ENCODE measurements at regions not wholly inside any gene's neighbourhood (a gene's known extent, or its start where the extent isn't known, plus 50 kb on each side); places are given as distances from the start of the nearest gene placed in this dataset.
"Not testable (repeated sequence)": the region's sequence is repeated elsewhere in the genome, so short reads cannot be mapped to it uniquely, and the experiment has no call there.

- ChIA-PET CTCF (no interaction called here), POLR2A (no interaction called here)
- TF ChIP-seq TARDBP (IDR thresholded peaks at IDR 0.05), result no peak
- TF ChIP-seq, protein P1, sequence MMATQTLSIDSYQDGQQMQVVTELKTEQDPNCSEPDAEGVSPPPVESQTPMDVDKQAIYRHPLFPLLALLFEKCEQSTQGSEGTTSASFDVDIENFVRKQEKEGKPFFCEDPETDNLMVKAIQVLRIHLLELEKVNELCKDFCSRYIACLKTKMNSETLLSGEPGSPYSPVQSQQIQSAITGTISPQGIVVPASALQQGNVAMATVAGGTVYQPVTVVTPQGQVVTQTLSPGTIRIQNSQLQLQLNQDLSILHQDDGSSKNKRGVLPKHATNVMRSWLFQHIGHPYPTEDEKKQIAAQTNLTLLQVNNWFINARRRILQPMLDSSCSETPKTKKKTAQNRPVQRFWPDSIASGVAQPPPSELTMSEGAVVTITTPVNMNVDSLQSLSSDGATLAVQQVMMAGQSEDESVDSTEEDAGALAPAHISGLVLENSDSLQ (IDR thresholded peaks at IDR 0.05), result no peak
- TF ChIP-seq HDGF (IDR thresholded peaks at IDR 0.05; ENCODE audit: borderline replicate concordance), result no peak
- TF ChIP-seq FOXK2 (IDR thresholded peaks at IDR 0.05), result no peak
- TF ChIP-seq SP1 (IDR thresholded peaks at IDR 0.05), result no peak
- no peak for TF ChIP-seq ELF4 (IDR thresholded peaks at IDR 0.05)
- DNase-seq (ENCODE audit: extremely low spot score), result no peak
These were observed 175.8 kb downstream of the TLE3 start for GRCh38 chr15:69921626-69922619.

- TF ChIP-seq CTBP1 (IDR thresholded peaks at IDR 0.05; ENCODE audit: borderline replicate concordance), result no peak
- TF ChIP-seq BHLHE40 (IDR thresholded peaks at IDR 0.05; ENCODE audit: borderline replicate concordance), result no peak
- TF ChIP-seq FOXK2 (IDR thresholded peaks at IDR 0.05), result no peak
- TF ChIP-seq NFRKB (IDR thresholded peaks at IDR 0.05), result no peak
- no peak for TF ChIP-seq LEF1 (IDR thresholded peaks at IDR 0.05; ENCODE audit: borderline replicate concordance)
- TF ChIP-seq, protein P1 (IDR thresholded peaks at IDR 0.05), result no peak
- no peak for DNase-seq (ENCODE audit: extremely low spot score)
- ChIA-PET POLR2A (no interaction called here), CTCF (no interaction called here)
These were observed 173.2 kb downstream of the TLE3 start for GRCh38 chr15:69924531-69924930.

DNA sequence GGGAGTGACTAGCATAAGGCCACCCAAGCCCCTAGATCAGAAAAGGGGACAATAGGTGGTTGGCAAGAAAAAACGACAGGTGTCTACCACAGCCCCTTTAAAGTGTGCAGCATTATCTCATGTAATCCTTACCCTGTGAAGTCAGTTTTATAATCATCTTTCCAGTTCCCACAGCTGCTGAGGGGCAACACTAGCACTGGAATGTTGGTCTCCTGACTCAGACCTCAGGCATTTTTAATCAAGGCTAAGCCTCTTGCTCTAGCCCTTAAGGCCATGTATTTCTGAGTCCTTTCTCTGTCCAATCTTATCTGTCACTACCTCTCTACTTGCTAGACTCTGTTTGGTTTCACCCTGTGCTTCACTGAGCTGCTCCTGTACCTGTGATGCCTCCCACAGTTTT is 171.7 kb downstream of the TLE3 start:
- POLR2A ChIA-PET, result no interaction called here

DNA sequence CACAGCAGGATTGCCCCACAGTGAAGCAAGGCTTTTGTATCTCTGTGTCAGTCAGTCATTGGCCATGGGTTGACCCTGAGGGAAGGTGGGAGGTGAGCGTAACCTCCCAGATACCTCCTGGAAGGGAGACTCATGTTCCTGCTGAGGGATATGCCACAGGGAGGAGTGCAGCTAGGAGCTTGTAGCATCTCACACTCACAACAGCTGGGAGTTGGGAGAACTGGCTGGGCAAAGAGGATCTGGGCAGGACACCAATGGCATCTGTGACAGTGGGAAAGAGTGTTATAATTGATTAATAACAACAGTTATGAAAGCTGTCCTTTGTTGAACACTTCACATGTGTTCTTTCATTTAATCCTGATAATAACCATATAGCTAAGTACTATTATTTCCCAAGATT is 171.0 kb downstream of the TLE3 start:
- POLR2A ChIA-PET, result no interaction called here
- CTCF ChIA-PET, result no interaction called here
- DNase-seq (ENCODE audit: extremely low spot score), result no peak
- TF ChIP-seq FOXA1 (IDR thresholded peaks at IDR 0.05) (no peak), ELF4 (IDR thresholded peaks at IDR 0.05) (no peak)

More for the DNA sequence above, 171.7 kb downstream of the TLE3 start:
- DNase-seq (ENCODE audit: extremely low spot score), result no peak
- CTCF ChIA-PET, result no interaction called here
- no peak for TF ChIP-seq LEF1 (IDR thresholded peaks at IDR 0.05; ENCODE audit: borderline replicate concordance)
- TF ChIP-seq BHLHE40 (IDR thresholded peaks at IDR 0.05; ENCODE audit: borderline replicate concordance), result no peak
- TF ChIP-seq ARNT (IDR thresholded peaks at IDR 0.05), result no peak
- no peak for TF ChIP-seq SUZ12 (IDR thresholded peaks at IDR 0.05)
- no peak for TF ChIP-seq HDGF (IDR thresholded peaks at IDR 0.05; ENCODE audit: borderline replicate concordance)
- no peak for TF ChIP-seq ZNF384 (IDR thresholded peaks at IDR 0.05)
- TF ChIP-seq FOXM1 (IDR thresholded peaks at IDR 0.05; ENCODE audit: borderline replicate concordance), result no peak
- TF ChIP-seq L3MBTL2 (conservative IDR thresholded peaks at IDR 0.05), result no peak
- TF ChIP-seq, protein P1 (IDR thresholded peaks at IDR 0.05), result no peak
- no peak for TF ChIP-seq FOXA1 (IDR thresholded peaks at IDR 0.05)
- TF ChIP-seq SP1 (IDR thresholded peaks at IDR 0.05), result no peak
- TF ChIP-seq FOXK2 (IDR thresholded peaks at IDR 0.05), result no peak
- no peak for TF ChIP-seq CTBP1 (IDR thresholded peaks at IDR 0.05; ENCODE audit: borderline replicate concordance)
- no peak for TF ChIP-seq ELF4 (IDR thresholded peaks at IDR 0.05)
- TF ChIP-seq NFRKB (IDR thresholded peaks at IDR 0.05), result no peak
- no peak for TF ChIP-seq TARDBP (IDR thresholded peaks at IDR 0.05)

GRCh38 chr15:69928890-69929289 is 168.8 kb downstream of the TLE3 start:
- not testable (repeated sequence) for DNase-seq (ENCODE audit: extremely low spot score)

GRCh38 chr15:69929905-69930630 is 167.6 kb downstream of the TLE3 start:
- CTCF ChIA-PET, result no interaction called here
- POLR2A ChIA-PET, result no interaction called here
- TF ChIP-seq CTBP1 (IDR thresholded peaks at IDR 0.05; ENCODE audit: borderline replicate concordance), result no peak
- no peak for TF ChIP-seq TARDBP (IDR thresholded peaks at IDR 0.05)
- no peak for TF ChIP-seq SUZ12 (IDR thresholded peaks at IDR 0.05)
- TF ChIP-seq ZNF384 (IDR thresholded peaks at IDR 0.05), result no peak
- no peak for TF ChIP-seq BHLHE40 (IDR thresholded peaks at IDR 0.05; ENCODE audit: borderline replicate concordance)
- TF ChIP-seq ARNT (IDR thresholded peaks at IDR 0.05), result no peak
- TF ChIP-seq FOXM1 (IDR thresholded peaks at IDR 0.05; ENCODE audit: borderline replicate concordance), result no peak
- TF ChIP-seq SP1 (IDR thresholded peaks at IDR 0.05), result no peak
- TF ChIP-seq FOXA1 (IDR thresholded peaks at IDR 0.05), result no peak
- no peak for TF ChIP-seq HDGF (IDR thresholded peaks at IDR 0.05; ENCODE audit: borderline replicate concordance)
- TF ChIP-seq L3MBTL2 (conservative IDR thresholded peaks at IDR 0.05), result no peak
- no peak for TF ChIP-seq FOXK2 (IDR thresholded peaks at IDR 0.05)
- no peak for TF ChIP-seq NFRKB (IDR thresholded peaks at IDR 0.05)
- no peak for DNase-seq (ENCODE audit: extremely low spot score)

More at GRCh38 chr15:69928890-69929289, 168.8 kb downstream of the TLE3 start:
- CTCF ChIA-PET, POLR2A ChIA-PET: not testable (repeated sequence)

Measured in HEK293T (cell line).